CD4-positive, CD25-positive, alpha-beta regulatory T cell (primary cell): ENCODE measurements at regions not wholly inside any gene's neighbourhood (a gene's known extent, or its start where the extent isn't known, plus 50 kb on each side); places are given as distances from the start of the nearest gene placed in this dataset.
A peak's percentile ranks its signal among the peaks of the same experiment; 100 is the strongest.

Experiments used
- ATAC-seq, 2 donors: fragments of 150-1000 bp; cut with Tn5 transposase; one replicate each; pipeline ENCODE4 v1.10.0; 2021; ENCODE audit warnings: low read depth in 2 of 2, moderate number of reproducible peaks in 2 of 2, moderate library complexity in 1 of 2
- DNase-seq, 3 donors: peaks; one replicate each; pipeline versions ENCODE4 v3.0.0 to v3.0.0-alpha.2; 2012 to 2022; ENCODE audit warnings: mixed read lengths in 1 of 3
- H3K27ac ChIP-seq: one replicate; pipeline ENCODE4 v1.7.0; 2013; ENCODE audit warnings: mild to moderate bottlenecking, low read length; ENCODE audit not compliant: insufficient read depth, poor library complexity, severe bottlenecking
- H3K27me3 ChIP-seq: one replicate; pipeline ENCODE4 v1.7.0; 2013; ENCODE audit warnings: low read length; ENCODE audit not compliant: control insufficient read depth, insufficient read depth
- H3K36me3 ChIP-seq: one replicate; pipeline ENCODE4 v1.7.0; 2013; ENCODE audit warnings: mild to moderate bottlenecking, low read length, moderate library complexity; ENCODE audit not compliant: control insufficient read depth, insufficient read depth
- H3K4me1 ChIP-seq: 2 replicates; pipeline ENCODE4 v1.7.0; 2013; ENCODE audit warnings: mild to moderate bottlenecking, low read length; ENCODE audit not compliant: insufficient read depth, control insufficient read depth, poor library complexity, severe bottlenecking
- H3K4me3 ChIP-seq: one replicate; pipeline ENCODE4 v1.7.0; 2013; ENCODE audit warnings: low read depth, mild to moderate bottlenecking, low read length, moderate library complexity
- H3K9me3 ChIP-seq, 2 experiments: 1 replicate in 1 of 2; 2 replicates in 1 of 2; pipeline ENCODE4 v1.7.0; 2013; ENCODE audit warnings: low read length in 2 of 2, mild to moderate bottlenecking in 1 of 2, moderate library complexity in 1 of 2; ENCODE audit not compliant: control insufficient read depth in 2 of 2
- H3K27ac Mint-ChIP-seq, 3 donors: one replicate each; pipeline ENCODE4 v1.8.0; 2020 to 2022; ENCODE audit warnings: mild to moderate bottlenecking in 3 of 3, mixed read lengths in 3 of 3, moderate library complexity in 2 of 3
- H3K27me3 Mint-ChIP-seq: one replicate; pipeline ENCODE4 v1.8.0; 2022; ENCODE audit warnings: mild to moderate bottlenecking, mixed read lengths
- H3K36me3 Mint-ChIP-seq: one replicate; pipeline ENCODE4 v1.8.0; 2020; ENCODE audit warnings: mixed read lengths
- H3K4me1 Mint-ChIP-seq, 4 donors: one replicate each; pipeline ENCODE4 v1.8.0; 2020 to 2022; ENCODE audit warnings: mixed read lengths in 4 of 4, mild to moderate bottlenecking in 1 of 4
- H3K4me3 Mint-ChIP-seq, 4 donors: one replicate each; pipeline ENCODE4 v1.8.0; 2020 to 2022; ENCODE audit warnings: mild to moderate bottlenecking in 4 of 4, mixed read lengths in 4 of 4, moderate library complexity in 3 of 4
- H3K9me3 Mint-ChIP-seq, 7 donors: one replicate each; pipeline ENCODE4 v1.8.0; 2020 to 2022; ENCODE audit warnings: mixed read lengths in 7 of 7, mild to moderate bottlenecking in 3 of 7, moderate library complexity in 2 of 7

GRCh38 chr5:60522292-60522905 is 177.6 kb downstream of the DEPDC1B start:
- H3K36me3 ChIP-seq: no peaks in the 10 kb centered on the region
- Mint-ChIP-seq H3K27ac (no peak overlapping the region), H3K9me3 (peaks cover 0 to 3% (median 0%) of the 10 kb centered on the region in 7 donors), H3K27me3 (no peaks in the 10 kb centered on the region), H3K4me1 (no peaks in the 10 kb centered on the region), H3K36me3 (no peaks in the 10 kb centered on the region), H3K4me3 (no peak overlapping the region)
- H3K4me3 ChIP-seq: no peak overlapping the region
- H3K27me3 ChIP-seq: no peaks in the 10 kb centered on the region
- H3K4me1 ChIP-seq: no peaks in the 10 kb centered on the region
- H3K27ac ChIP-seq: no peak overlapping the region
- ATAC-seq (peak in 1 of 2 donors; percentile 31), DNase-seq (no peak)
- H3K9me3 ChIP-seq: no peaks in the 10 kb centered on the region

DNA sequence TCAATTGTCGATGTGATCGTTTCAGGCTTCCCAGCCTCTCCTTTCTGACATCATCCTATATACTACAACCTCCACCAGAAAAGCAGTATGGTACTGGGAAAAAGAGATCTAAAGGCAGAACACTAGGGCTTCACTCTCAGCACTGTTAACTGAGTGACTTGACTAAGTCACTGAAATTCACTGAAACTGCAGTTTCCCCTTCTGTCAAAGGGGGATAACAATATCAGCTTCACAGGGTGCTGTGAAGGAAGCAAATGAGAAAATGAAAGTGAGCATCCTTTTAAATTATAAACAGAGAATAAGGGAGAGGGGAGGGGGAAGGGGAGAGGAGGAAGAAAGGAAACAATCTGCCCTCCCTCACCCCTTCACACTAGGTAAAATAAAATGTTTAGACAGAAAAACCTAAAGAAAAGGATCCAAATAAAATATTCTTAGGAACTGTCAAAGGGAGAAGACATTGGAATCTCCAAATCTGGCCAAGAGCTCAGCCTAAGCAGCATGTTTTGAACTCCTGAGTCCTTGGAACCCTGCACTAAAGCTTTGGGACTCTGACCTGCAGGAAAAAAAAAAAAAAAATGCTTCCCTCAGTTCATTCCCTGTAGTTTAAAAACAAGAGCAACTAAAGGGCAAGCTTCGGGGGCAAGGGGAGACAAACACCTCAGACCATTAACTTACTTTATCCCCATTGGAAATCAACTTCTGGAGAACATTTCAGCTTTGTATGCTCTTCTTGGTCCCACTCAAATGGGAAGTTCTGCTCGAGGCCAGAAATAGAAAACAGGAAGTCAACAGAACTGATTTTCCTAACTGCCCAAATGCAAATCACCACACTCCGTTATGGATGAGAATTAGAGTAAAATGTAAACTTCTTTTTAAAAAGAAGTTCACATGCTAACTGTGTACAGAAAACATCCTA is 178.3 kb downstream of the DEPDC1B start:
- no peaks in the 10 kb centered on the region for H3K9me3 ChIP-seq
- peak in 1 of 3 donors; percentile 6 for DNase-seq
- no peaks in the 10 kb centered on the region for H3K4me1 ChIP-seq
- H3K4me1 Mint-ChIP-seq: no peaks in the 10 kb centered on the region
- no peak overlapping the region for H3K4me3 Mint-ChIP-seq
- H3K27ac Mint-ChIP-seq: no peak overlapping the region
- H3K27me3 Mint-ChIP-seq: no peaks in the 10 kb centered on the region
- H3K27ac ChIP-seq: no peak overlapping the region
- peaks cover 0 to 3% (median 0%) of the 10 kb centered on the region in 7 donors for H3K9me3 Mint-ChIP-seq
- no peaks in the 10 kb centered on the region for H3K36me3 Mint-ChIP-seq
- no peak for ATAC-seq
- no peaks in the 10 kb centered on the region for H3K27me3 ChIP-seq
- no peak overlapping the region for H3K4me3 ChIP-seq
- no peaks in the 10 kb centered on the region for H3K36me3 ChIP-seq

DNA sequence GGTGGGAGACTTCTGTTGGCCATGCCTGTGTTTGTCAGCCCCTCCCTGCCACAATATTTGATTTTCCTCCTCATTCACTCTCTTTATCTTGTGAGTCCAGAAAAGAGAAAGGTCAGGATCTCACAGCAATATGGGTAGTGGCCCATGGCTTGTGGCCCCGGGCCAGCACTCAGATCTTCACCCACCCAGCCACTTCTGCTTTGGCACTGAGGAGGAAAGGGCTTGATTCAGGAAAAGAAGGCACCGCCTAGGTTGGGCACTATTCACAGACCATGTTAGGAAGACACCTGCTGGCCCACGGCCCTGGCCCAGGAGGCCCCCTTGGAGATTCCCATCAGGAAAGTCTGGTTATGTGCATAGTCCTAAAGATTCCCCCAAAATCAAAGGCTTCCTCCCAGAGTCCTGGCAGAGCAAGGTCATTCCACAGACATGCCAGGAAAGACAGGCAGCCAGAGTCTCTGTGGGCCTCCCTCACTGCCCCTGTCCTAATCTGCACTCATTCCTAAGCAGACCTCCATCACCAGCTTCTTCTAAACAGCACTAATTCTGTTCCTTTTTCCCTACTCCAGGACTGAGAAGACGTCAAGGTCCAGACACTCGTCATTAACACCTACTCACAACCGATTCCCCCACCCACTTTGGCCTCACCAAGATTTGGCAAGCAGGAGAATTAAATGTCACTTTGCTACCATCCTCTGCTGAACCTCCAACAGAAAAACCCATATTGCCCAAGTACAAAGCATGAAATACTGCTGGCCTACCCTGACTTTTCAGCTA is 179.3 kb downstream of the DEPDC1B start:
- H3K4me3 Mint-ChIP-seq: no peak overlapping the region
- H3K27ac Mint-ChIP-seq: no peak overlapping the region
- H3K36me3 Mint-ChIP-seq: no peaks in the 10 kb centered on the region
- no peaks in the 10 kb centered on the region for H3K9me3 ChIP-seq
- H3K4me3 ChIP-seq: no peak overlapping the region
- peaks cover 0 to 3% (median 0%) of the 10 kb centered on the region in 7 donors for H3K9me3 Mint-ChIP-seq
- H3K4me1 Mint-ChIP-seq: no peaks in the 10 kb centered on the region
- ATAC-seq (no peak), DNase-seq (no peak)
- no peaks in the 10 kb centered on the region for H3K36me3 ChIP-seq
- H3K27me3 ChIP-seq: no peaks in the 10 kb centered on the region
- no peaks in the 10 kb centered on the region for H3K27me3 Mint-ChIP-seq
- no peak overlapping the region for H3K27ac ChIP-seq
- no peaks in the 10 kb centered on the region for H3K4me1 ChIP-seq

- Histone ChIP-seq H3K36me3 (no peaks in the 10 kb centered on the region), H3K9me3 (no peaks in the 10 kb centered on the region), H3K27me3 (no peaks in the 10 kb centered on the region), H3K4me3 (no peak overlapping the region), H3K27ac (no peak overlapping the region), H3K4me1 (no peaks in the 10 kb centered on the region)
- Mint-ChIP-seq H3K4me3 (no peak overlapping the region), H3K9me3 (no peaks in the 10 kb centered on the region), H3K36me3 (no peaks in the 10 kb centered on the region), H3K27ac (no peak overlapping the region), H3K27me3 (no peaks in the 10 kb centered on the region), H3K4me1 (no peaks in the 10 kb centered on the region)
- no peak for ATAC-seq
- DNase-seq: no peak
Observed at GRCh38 chr5:60519372-60519771, 180.6 kb downstream of the DEPDC1B start.

DNA sequence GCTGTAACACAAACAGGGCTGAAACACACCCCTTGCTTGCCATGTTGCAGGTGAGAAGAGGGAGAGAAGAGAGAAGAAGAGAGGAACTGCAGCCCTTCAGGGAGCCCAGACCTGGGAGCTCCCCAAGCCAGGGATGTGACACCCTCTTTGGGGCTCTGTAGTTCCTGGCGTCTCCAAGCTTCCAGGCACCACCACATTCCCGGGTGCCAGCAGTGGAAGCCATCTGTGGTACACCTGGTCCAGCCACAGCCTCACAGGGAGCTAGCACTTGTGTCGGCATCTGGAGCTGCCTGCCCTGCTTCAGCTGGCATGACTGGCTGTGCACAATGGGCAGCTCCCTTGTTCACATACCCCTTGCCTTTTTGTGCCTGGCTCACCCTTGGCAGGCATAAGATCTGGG is 182.1 kb downstream of the DEPDC1B start:
- no peaks in the 10 kb centered on the region for H3K9me3 Mint-ChIP-seq
- Histone ChIP-seq H3K27me3 (no peaks in the 10 kb centered on the region), H3K4me3 (no peak overlapping the region), H3K27ac (no peak overlapping the region), H3K9me3 (no peaks in the 10 kb centered on the region), H3K4me1 (no peaks in the 10 kb centered on the region), H3K36me3 (no peaks in the 10 kb centered on the region)
- H3K36me3 Mint-ChIP-seq: no peaks in the 10 kb centered on the region
- ATAC-seq (no peak), DNase-seq (no peak)
- H3K27ac Mint-ChIP-seq: no peak overlapping the region
- H3K4me1 Mint-ChIP-seq: no peaks in the 10 kb centered on the region
- H3K27me3 Mint-ChIP-seq: no peaks in the 10 kb centered on the region
- no peak overlapping the region for H3K4me3 Mint-ChIP-seq

DNA sequence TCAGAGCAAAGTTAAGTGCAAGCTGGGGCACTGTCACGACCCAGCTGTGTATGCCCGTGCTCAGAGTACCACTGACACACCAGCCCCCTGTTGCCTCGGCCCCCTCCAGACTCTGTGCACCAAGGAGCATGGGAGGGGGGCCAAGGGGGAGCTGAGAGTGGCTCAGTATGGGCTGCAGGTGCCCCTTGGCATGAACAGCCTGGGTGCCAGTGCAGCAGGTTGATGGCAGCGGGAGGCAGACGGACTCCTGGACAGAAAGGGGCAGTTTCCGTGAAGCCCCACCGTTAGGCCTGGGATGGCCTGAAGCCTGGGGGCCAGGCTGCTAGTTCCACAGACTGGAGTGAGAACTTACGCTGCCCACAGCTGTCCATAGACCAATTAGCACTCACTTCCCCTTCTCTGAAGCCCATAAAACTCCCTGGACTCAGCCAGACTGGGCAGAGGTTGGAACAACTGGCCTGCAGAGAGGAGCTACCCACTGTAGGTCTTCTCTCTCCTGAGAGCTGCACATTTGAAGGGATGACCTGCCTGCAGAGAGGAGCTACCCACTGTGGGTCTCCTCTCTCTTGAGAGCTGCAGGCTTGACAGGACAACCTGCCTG is 182.8 kb downstream of the DEPDC1B start:
- H3K9me3 ChIP-seq: no peaks in the 10 kb centered on the region
- Mint-ChIP-seq H3K9me3 (peaks cover 0 to 1% (median 0%) of the 10 kb centered on the region in 7 donors), H3K27me3 (no peaks in the 10 kb centered on the region), H3K4me3 (no peak overlapping the region), H3K4me1 (no peaks in the 10 kb centered on the region), H3K36me3 (no peaks in the 10 kb centered on the region), H3K27ac (no peak overlapping the region)
- ATAC-seq (no peak), DNase-seq (no peak)
- H3K27me3 ChIP-seq: no peaks in the 10 kb centered on the region
- no peaks in the 10 kb centered on the region for H3K4me1 ChIP-seq
- no peaks in the 10 kb centered on the region for H3K36me3 ChIP-seq
- H3K27ac ChIP-seq: no peak overlapping the region
- no peak overlapping the region for H3K4me3 ChIP-seq

- Histone ChIP-seq H3K9me3 (no peaks in the 10 kb centered on the region), H3K4me3 (no peak overlapping the region), H3K4me1 (no peaks in the 10 kb centered on the region), H3K27me3 (no peaks in the 10 kb centered on the region), H3K27ac (no peak overlapping the region), H3K36me3 (no peaks in the 10 kb centered on the region)
- ATAC-seq: no peak
- no peaks in the 10 kb centered on the region for H3K27me3 Mint-ChIP-seq
- DNase-seq: no peak
- no peak overlapping the region for H3K4me3 Mint-ChIP-seq
- peaks cover 0 to 1% (median 0%) of the 10 kb centered on the region in 7 donors for H3K9me3 Mint-ChIP-seq
- H3K36me3 Mint-ChIP-seq: no peaks in the 10 kb centered on the region
- H3K4me1 Mint-ChIP-seq: no peaks in the 10 kb centered on the region
- H3K27ac Mint-ChIP-seq: no peak overlapping the region
Observed at GRCh38 chr5:60516688-60517087, 183.3 kb downstream of the DEPDC1B start.
